ENCODE measurements at regions not wholly inside any gene's neighbourhood (a gene's known extent, or its start where the extent isn't known, plus 50 kb on each side); places are given as distances from the start of the nearest gene placed in this dataset.

GRCh38 chr1:98487620-98488019 lies 173.9 kb upstream of the SNX7 start:
- no peak for TF ChIP-seq CTCF (IDR thresholded peaks at IDR 0.05; ENCODE audit: low read depth, low read length, poor library complexity, severe bottlenecking)
- TF ChIP-seq EZH2phosphoT487 (IDR thresholded peaks at IDR 0.05; ENCODE audit: borderline replicate concordance, low read length): no peak

Measured in DOHH2 (cell line).